ENCODE measurements at regions not wholly inside any gene's neighbourhood (a gene's known extent, or its start where the extent isn't known, plus 50 kb on each side); places are given as distances from the start of the nearest gene placed in this dataset.

- no peaks in the 10 kb centered on the region for H3K27me3 ChIP-seq (ENCODE audit: insufficient read depth)
- H3F3A ChIP-seq (replicated peaks; ENCODE audit: low read depth), result no peaks in the 10 kb centered on the region
- 0 out of 2 replicates have a peak, but pooled peaks cover 4% of the 10 kb centered on the region for H3K36me3 ChIP-seq (ENCODE audit: insufficient read depth)
- no peaks in the 10 kb centered on the region for H3K9me2 ChIP-seq (ENCODE audit: insufficient read depth)
- DNase-seq (ENCODE audit: low spot score) (no peak), ATAC-seq (no peak)
- H3K79me2 ChIP-seq (replicated peaks; ENCODE audit: insufficient read depth), result no peaks in the 10 kb centered on the region
- no peaks in the 10 kb centered on the region for H3K4me1 ChIP-seq (ENCODE audit: insufficient read depth)
- Mint-ChIP-seq H3K36me3 (ENCODE audit: low read depth) (peaks cover 12% of the 10 kb centered on the region; the same call in 2 of the 3 replicates), H3K27me3 (ENCODE audit: insufficient read depth, low read depth, poor library complexity) (no peaks in the 10 kb centered on the region), H3K4me1 (no peaks in the 10 kb centered on the region), H3K9me3 (peaks cover 24% of the 10 kb centered on the region), H3K27ac (no peak overlapping the region), H3K4me3 (no peak overlapping the region)
- no peak overlapping the region for H3K27ac ChIP-seq (ENCODE audit: low read depth)
- no peak overlapping the region for H3K4me3 ChIP-seq
- no peak overlapping the region for H3K4me2 ChIP-seq
- no peaks in the 10 kb centered on the region for H4K20me1 ChIP-seq (replicated peaks; ENCODE audit: insufficient read depth)
- H2AFZ ChIP-seq, result no peak overlapping the region
- no peak for TF ChIP-seq EZH2phosphoT487 (IDR thresholded peaks at IDR 0.05; ENCODE audit: unreplicated experiment)
- TF ChIP-seq POLR2AphosphoS5 (IDR thresholded peaks at IDR 0.05; ENCODE audit: low read depth), result no peak
- no peak for TF ChIP-seq ETS1 (IDR thresholded peaks at IDR 0.05)
- no peak for TF ChIP-seq ZNF462 (CRISPR knock-in tag; IDR thresholded peaks at IDR 0.05)
- no peak for TF ChIP-seq CTCF (conservative IDR thresholded peaks at IDR 0.05; ENCODE audit: low read depth in 2 of 2)
- no peak for TF ChIP-seq EZH2 (IDR thresholded peaks at IDR 0.05; ENCODE audit: low read depth, unreplicated experiment)
- no peak for TF ChIP-seq STAT1 (IDR thresholded peaks at IDR 0.05; ENCODE audit: unreplicated experiment)
- TF ChIP-seq ZNF114 (CRISPR knock-in tag; IDR thresholded peaks at IDR 0.05), result no peak
- TF ChIP-seq CREB1 (CRISPR knock-in tag; IDR thresholded peaks at IDR 0.05; ENCODE audit: low read depth), result no peak
- no peak for TF ChIP-seq REST (IDR thresholded peaks at IDR 0.05; ENCODE audit: unreplicated experiment)
- no peak for TF ChIP-seq JUNB (IDR thresholded peaks at IDR 0.05; ENCODE audit: unreplicated experiment)
- no peak for TF ChIP-seq NANOG (IDR thresholded peaks at IDR 0.05; ENCODE audit: borderline replicate concordance)
- no peak for TF ChIP-seq ZNF331 (CRISPR knock-in tag; IDR thresholded peaks at IDR 0.05; ENCODE audit: low read depth)
Measured at GRCh38 chr6:80402266-80402665, 295.8 kb downstream of the BCKDHB start.

All from GM23338 (cell line).